HG02973 (cell line): ENCODE measurements at regions not wholly inside any gene's neighbourhood (a gene's known extent, or its start where the extent isn't known, plus 50 kb on each side); places are given as distances from the start of the nearest gene placed in this dataset.

Source experiments
- ATAC-seq: cut with Tn5 transposase; IDR thresholded peaks from one replicate; pipeline ENCODE4 v1.9.1; 2021; ENCODE audit warnings: moderate library complexity; ENCODE audit not compliant: unreplicated experiment

- ATAC-seq: no peak
Observed at GRCh38 chr14:34219661-34220377, 242.2 kb downstream of the SPTSSA start.

GRCh38 chr14:34218881-34219280 is 243.2 kb downstream of the SPTSSA start:
- no peak for ATAC-seq

GRCh38 chr14:34214961-34215360 is 247.1 kb downstream of the SPTSSA start:
- no peak for ATAC-seq

- ATAC-seq: no peak
Observed at GRCh38 chr14:34213332-34213731, 248.7 kb downstream of the SPTSSA start.

- no peak for ATAC-seq
Observed at GRCh38 chr14:34212172-34212929, 249.7 kb downstream of the SPTSSA start.

GRCh38 chr14:34211732-34212131 is 250.3 kb downstream of the SPTSSA start:
- peak; percentile 73 for ATAC-seq

- no peak for ATAC-seq
Observed at GRCh38 chr14:34208532-34208931, 253.5 kb downstream of the SPTSSA start.

- ATAC-seq: no peak
Observed at GRCh38 chr14:34205799-34206198, 254.9 kb upstream of the EGLN3 start.

GRCh38 chr14:34204774-34205173 is 253.9 kb upstream of the EGLN3 start:
- ATAC-seq: no peak

- ATAC-seq: no peak
Observed at GRCh38 chr14:34203251-34203722, 252.4 kb upstream of the EGLN3 start.

GRCh38 chr14:34201909-34202637 is 251.2 kb upstream of the EGLN3 start:
- no peak for ATAC-seq

GRCh38 chr14:34199585-34199984 is 248.7 kb upstream of the EGLN3 start:
- ATAC-seq: no peak

GRCh38 chr14:34198096-34198495 is 247.2 kb upstream of the EGLN3 start:
- no peak for ATAC-seq

GRCh38 chr14:34195964-34196363 is 245.1 kb upstream of the EGLN3 start:
- no peak for ATAC-seq

GRCh38 chr14:34190717-34191116 is 239.8 kb upstream of the EGLN3 start:
- ATAC-seq: no peak

GRCh38 chr14:34189866-34190265 is 239.0 kb upstream of the EGLN3 start:
- ATAC-seq: no peak

GRCh38 chr14:34187519-34188044 is 236.7 kb upstream of the EGLN3 start:
- no peak for ATAC-seq

- ATAC-seq: no peak
Observed at GRCh38 chr14:34187061-34187460, 236.2 kb upstream of the EGLN3 start.

- no peak for ATAC-seq
Observed at GRCh38 chr14:34184126-34184525, 233.3 kb upstream of the EGLN3 start.

- ATAC-seq: no peak
Observed at GRCh38 chr14:34183478-34183877, 232.6 kb upstream of the EGLN3 start.

- no peak for ATAC-seq
Observed at GRCh38 chr14:34181338-34181737, 230.5 kb upstream of the EGLN3 start.
